Heart right ventricle (tissue), 16 donors: ENCODE measurements at regions not wholly inside any gene's neighbourhood (a gene's known extent, or its start where the extent isn't known, plus 50 kb on each side); places are given as distances from the start of the nearest gene placed in this dataset.

Experiments
- ATAC-seq, 8 donors: fragments of 200-7000 bp; cut with Tn5 transposase; one replicate each; pipeline ENCODE4 v1.9.1; 2020; ENCODE audit warnings: mild to moderate bottlenecking in 8 of 8, moderate library complexity in 8 of 8, moderate number of reproducible peaks in 1 of 8
- DNase-seq, 2 donors: peaks; one replicate each; pipeline ENCODE4 v3.0.0-alpha.2; 2020
- H3K27ac ChIP-seq, 10 donors: fragments of 200-600 bp; sonication (generic) in 2 of 10; one replicate each; pipeline versions ENCODE4 v1.5.0 to v1.8.0; 2020 to 2022; ENCODE audit warnings: mild to moderate bottlenecking in 3 of 10
- H3K27me3 ChIP-seq, 7 donors: fragments of 200-600 bp; one replicate each; pipeline ENCODE4 v1.8.0; 2021 to 2022; ENCODE audit warnings: mild to moderate bottlenecking in 2 of 7
- H3K36me3 ChIP-seq, 9 donors: fragments of 200-600 bp; sonication (generic) in 1 of 9; one replicate each; pipeline versions ENCODE4 v1.5.0 to v1.8.0; 2020 to 2022; ENCODE audit warnings: mild to moderate bottlenecking in 2 of 9
- H3K4me1 ChIP-seq, 9 donors: fragments of 200-600 bp; sonication (generic) in 1 of 9; one replicate each; pipeline versions ENCODE4 v1.5.0 to v1.8.0; 2020 to 2022; ENCODE audit warnings: mild to moderate bottlenecking in 4 of 9
- H3K4me3 ChIP-seq, 10 donors: fragments of 200-600 bp; sonication (generic) in 2 of 10; one replicate each; pipeline versions ENCODE4 v1.5.0 to v1.8.0; 2020 to 2022; ENCODE audit warnings: mild to moderate bottlenecking in 7 of 10, moderate library complexity in 2 of 10
- H3K9me3 ChIP-seq, 11 donors: fragments of 200-600 bp in 10 of 11; sonication (generic) in 2 of 11; one replicate each; pipeline versions ENCODE4 v1.5.0 to v1.8.0; 2013 to 2022; ENCODE audit warnings: mild to moderate bottlenecking in 2 of 11, control low read depth in 1 of 11, moderate library complexity in 1 of 11
- WGBS, 2 donors: extraction: QIAGEN DNeasy Blood & Tissue Kit; methylation state at CpG; one replicate each; pipeline ENCODE4 v1.1.7; 2013; ENCODE audit warnings: inconsistent platforms in 1 of 2; 5-methylcytosine and 5-hydroxymethylcytosine counted together
- intact Hi-C, 10 donors: fragments of 100-400 bp; cut with DNase I; formaldehyde crosslinking; loops; one replicate each; pipeline versions ENCODE4 v1.11.1 to v1.14.2; 2022
- TF ChIP-seq, protein P1 (sequence below), 9 donors: fragments of 200-600 bp; sonication (generic) in 2 of 9; IDR thresholded peaks; one replicate each; pipeline versions ENCODE4 v1.5.0 to v1.8.0; 2021 to 2022; ENCODE audit warnings: antibody characterized with exemption in 9 of 9, mild to moderate bottlenecking in 5 of 9, moderate library complexity in 1 of 9
- donor health status: Arrhythmogenic right ventricular cardiomyopathy.
- donor health status: ischemic (EF 13 %, LVEDD 7.1; RV severe dilation, severe dysfunction).
- donor health status: healthy with polysubstance abuse.
- donor health status: DM: no; HTN: yes; CAD: no.
- donor health status: DM: no; HTN: no; CAD: no.
- donor health status: ischemic (EF 25% LVEDD 6.9; RV normal size, moderate dysfunction).
- donor health status: ischemic (EF 25% LVEDD 5.7; RV mildly dilated, moderate dysfunction).
- donor health status: healthy.
- donor health status: DM: yes; HTN: yes; CAD: no.
- donor health status: Ischemic cardiomyopathy.
- donor health status: ischemic (EF 35%, LVEDD 5.7; RV mildly dilated, moderate dysfunction).
- donor health status: nonischemic (EF 11% LVEDD 7.7; RV severe dilation, severe dysfunction).
- donor health status: DM: yes; HTN: yes; CAD: no.
- donor health status: PGD.
- donor health status: ischemic (EF 29% LVEDD 5.4; RV normal size, mild dysfunction).
- donor health status: nonischemic (EF 23%, LVEDD 6.1; RV moderate dilation, normal function).

DNA sequence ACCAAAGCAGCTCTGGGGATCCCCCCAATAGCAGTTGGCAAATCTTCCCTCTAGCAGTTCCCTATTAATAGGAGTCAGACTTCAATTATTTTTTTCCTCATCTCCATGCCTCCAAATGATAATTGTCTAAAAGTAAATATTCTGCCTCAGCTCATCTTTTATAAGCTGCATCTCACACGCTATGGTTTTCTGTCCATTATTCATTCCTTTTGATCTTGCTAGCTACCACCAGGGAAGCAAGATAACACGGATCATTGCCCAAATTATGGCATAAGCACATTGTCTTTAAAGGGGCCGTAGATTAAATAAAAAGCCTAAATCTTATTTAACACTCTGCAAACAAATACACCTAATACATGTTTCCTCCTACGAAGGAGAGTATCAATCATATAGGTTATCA is 670.8 kb upstream of the FLRT2 start:
- Histone ChIP-seq H3K36me3 (no peaks in the 10 kb centered on the region), H3K27ac (no peak overlapping the region), H3K9me3 (peaks cover 0 to 18% (median 0%) of the 10 kb centered on the region in 11 donors), H3K4me3 (no peak overlapping the region), H3K4me1 (peaks cover 0 to 10% (median 0%) of the 10 kb centered on the region in 9 donors), H3K27me3 (no peaks in the 10 kb centered on the region)
- DNase-seq (no peak), ATAC-seq (no peak)
- intact Hi-C loops = no loop called here
- 87 to 88% methylated on average over 4 of the region's 4 CpGs for WGBS, 2 donors
- TF ChIP-seq, protein P1, sequence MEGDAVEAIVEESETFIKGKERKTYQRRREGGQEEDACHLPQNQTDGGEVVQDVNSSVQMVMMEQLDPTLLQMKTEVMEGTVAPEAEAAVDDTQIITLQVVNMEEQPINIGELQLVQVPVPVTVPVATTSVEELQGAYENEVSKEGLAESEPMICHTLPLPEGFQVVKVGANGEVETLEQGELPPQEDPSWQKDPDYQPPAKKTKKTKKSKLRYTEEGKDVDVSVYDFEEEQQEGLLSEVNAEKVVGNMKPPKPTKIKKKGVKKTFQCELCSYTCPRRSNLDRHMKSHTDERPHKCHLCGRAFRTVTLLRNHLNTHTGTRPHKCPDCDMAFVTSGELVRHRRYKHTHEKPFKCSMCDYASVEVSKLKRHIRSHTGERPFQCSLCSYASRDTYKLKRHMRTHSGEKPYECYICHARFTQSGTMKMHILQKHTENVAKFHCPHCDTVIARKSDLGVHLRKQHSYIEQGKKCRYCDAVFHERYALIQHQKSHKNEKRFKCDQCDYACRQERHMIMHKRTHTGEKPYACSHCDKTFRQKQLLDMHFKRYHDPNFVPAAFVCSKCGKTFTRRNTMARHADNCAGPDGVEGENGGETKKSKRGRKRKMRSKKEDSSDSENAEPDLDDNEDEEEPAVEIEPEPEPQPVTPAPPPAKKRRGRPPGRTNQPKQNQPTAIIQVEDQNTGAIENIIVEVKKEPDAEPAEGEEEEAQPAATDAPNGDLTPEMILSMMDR (IDR thresholded peaks at IDR 0.05) = no peak

DNA sequence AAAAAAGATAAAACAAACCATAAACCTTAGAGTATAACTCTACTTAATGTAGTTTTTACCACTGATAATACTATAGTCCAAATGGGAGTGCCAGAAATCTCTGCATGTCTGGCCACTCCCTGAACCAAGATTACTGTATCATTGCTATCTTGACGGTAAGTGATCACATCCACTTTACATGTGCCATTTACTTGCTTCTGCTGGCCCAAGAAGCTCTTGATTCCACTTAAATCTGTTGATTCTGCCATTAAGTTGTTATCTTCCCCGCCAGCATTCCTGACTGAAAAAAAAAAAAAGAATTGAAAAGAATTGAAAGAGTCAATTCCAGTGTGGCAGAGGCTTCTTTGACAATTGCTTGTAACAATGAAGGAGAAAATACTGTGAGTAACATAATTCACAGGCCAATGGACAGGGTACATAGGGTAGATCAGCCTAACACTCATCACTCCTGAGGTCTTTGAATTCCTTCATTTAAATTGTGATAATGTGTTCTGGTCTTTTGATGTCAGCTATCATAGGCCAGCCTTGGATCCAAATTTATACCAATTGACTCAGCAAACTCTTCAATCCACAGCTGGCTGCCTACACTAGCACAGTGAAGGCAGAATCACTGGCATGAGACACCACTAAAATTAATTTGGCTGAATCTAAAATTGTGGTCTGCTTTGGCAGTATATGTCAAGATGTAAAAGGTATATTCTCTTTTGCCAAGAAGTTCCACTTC is 665.2 kb upstream of the FLRT2 start:
- Histone ChIP-seq H3K27ac (no peak overlapping the region), H3K27me3 (no peaks in the 10 kb centered on the region), H3K36me3 (no peaks in the 10 kb centered on the region), H3K9me3 (peaks cover 0 to 23% (median 0%) of the 10 kb centered on the region in 11 donors), H3K4me3 (no peak overlapping the region), H3K4me1 (peaks cover 0 to 6% (median 0%) of the 10 kb centered on the region in 9 donors)
- WGBS, 2 donors = 73 to 77% methylated on average over 2 of the region's 2 CpGs
- intact Hi-C loops = no loop called here
- TF ChIP-seq, protein P1 (IDR thresholded peaks at IDR 0.05) = no peak
- DNase-seq (no peak), ATAC-seq (peak in 5 of 8 donors; percentile 56 to 81 (median 68))

DNA sequence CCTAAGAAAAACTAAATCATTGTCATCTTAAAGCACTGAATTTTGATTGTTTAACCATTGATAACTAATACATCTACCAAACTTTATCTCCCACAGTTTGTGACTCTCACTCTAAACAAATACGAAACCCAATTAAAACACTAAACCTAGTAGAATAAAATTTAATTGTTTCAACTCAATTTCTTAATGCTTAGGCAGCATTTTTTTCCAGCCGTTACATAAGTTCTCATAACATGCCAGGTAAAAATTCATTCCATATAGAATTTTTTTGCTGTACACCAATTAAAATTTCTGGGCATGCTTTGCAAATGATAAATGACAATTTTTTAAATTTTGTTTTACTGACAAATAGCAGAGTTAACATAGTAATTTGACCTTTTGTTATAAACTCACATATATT is 658.2 kb upstream of the FLRT2 start:
- H3K27me3 ChIP-seq = no peaks in the 10 kb centered on the region
- no peak overlapping the region for H3K4me3 ChIP-seq
- DNase-seq (no peak), ATAC-seq (no peak)
- 98 to 99% methylated on average over 2 of the region's 2 CpGs for WGBS, 2 donors
- intact Hi-C loops = no loop called here
- TF ChIP-seq, protein P1 (IDR thresholded peaks at IDR 0.05) = no peak
- peaks cover 0 to 6% (median 0%) of the 10 kb centered on the region in 9 donors for H3K4me1 ChIP-seq
- no peak overlapping the region for H3K27ac ChIP-seq
- peaks cover 0 to 9% (median 0%) of the 10 kb centered on the region in 11 donors for H3K9me3 ChIP-seq
- H3K36me3 ChIP-seq = no peaks in the 10 kb centered on the region

DNA sequence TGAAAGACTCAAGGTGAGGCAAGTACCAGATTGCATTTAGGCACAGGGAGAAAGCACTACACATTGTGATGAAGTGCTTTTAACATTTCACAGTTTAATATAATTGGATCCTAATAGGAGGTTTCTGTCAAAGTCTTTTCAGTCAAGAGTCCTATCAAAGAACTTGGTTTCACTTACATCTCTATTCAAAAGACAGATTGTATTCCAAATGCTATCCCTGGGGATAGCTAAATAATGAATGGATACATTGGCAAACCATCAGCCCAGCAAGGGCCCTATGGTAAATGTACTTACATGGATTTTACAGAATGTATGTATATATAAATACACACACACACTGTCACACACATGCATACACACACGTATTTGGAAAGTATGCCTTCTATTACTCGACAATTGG is 655.5 kb upstream of the FLRT2 start:
- intact Hi-C loops = no loop called here
- H3K27me3 ChIP-seq = no peaks in the 10 kb centered on the region
- DNase-seq (no peak), ATAC-seq (no peak)
- H3K9me3 ChIP-seq = peaks cover 0 to 9% (median 0%) of the 10 kb centered on the region in 11 donors
- no peak overlapping the region for H3K4me3 ChIP-seq
- H3K4me1 ChIP-seq = no peaks in the 10 kb centered on the region
- H3K36me3 ChIP-seq = no peaks in the 10 kb centered on the region
- 97 to 98% methylated on average over 2 of the region's 2 CpGs for WGBS, 2 donors
- H3K27ac ChIP-seq = no peak overlapping the region
- TF ChIP-seq, protein P1 (IDR thresholded peaks at IDR 0.05) = no peak
